GM21619 (cell line): ENCODE measurements at regions not wholly inside any gene's neighbourhood (a gene's known extent, or its start where the extent isn't known, plus 50 kb on each side); places are given as distances from the start of the nearest gene placed in this dataset.
"Not testable (repeated sequence)": the region's sequence is repeated elsewhere in the genome, so short reads cannot be mapped to it uniquely, and the experiment has no call there.

ENCODE experiments used
- ATAC-seq: cut with Tn5 transposase; IDR thresholded peaks from one replicate; pipeline ENCODE4 v1.9.1; 2021; ENCODE audit not compliant: unreplicated experiment

GRCh38 chr10:47711428-47711827 is 52.0 kb downstream of the SYT15B start:
- ATAC-seq, result not testable (repeated sequence)

GRCh38 chr10:47710443-47710842 is 52.9 kb downstream of the SYT15B start:
- not testable (repeated sequence) for ATAC-seq

GRCh38 chr10:47705698-47706414 is 57.5 kb downstream of the SYT15B start:
- peak; percentile 95 for ATAC-seq

- ATAC-seq, result not testable (repeated sequence)
These were observed 62.1 kb downstream of the SYT15B start for GRCh38 chr10:47701285-47701684.

- not testable (repeated sequence) for ATAC-seq
These were observed 63.5 kb downstream of the SYT15B start for GRCh38 chr10:47699854-47700253.

GRCh38 chr10:47696170-47696569 is 67.2 kb downstream of the SYT15B start:
- ATAC-seq, result not testable (repeated sequence)

GRCh38 chr10:47695149-47695548 is 68.2 kb downstream of the SYT15B start:
- not testable (repeated sequence) for ATAC-seq

- ATAC-seq, result not testable (repeated sequence)
These were observed 73.1 kb downstream of the SYT15B start for GRCh38 chr10:47690304-47690703.

GRCh38 chr10:47683826-47684475 is 79.4 kb downstream of the SYT15B start:
- ATAC-seq, result not testable (repeated sequence)

GRCh38 chr10:47681638-47681990 is 81.8 kb downstream of the SYT15B start:
- ATAC-seq, result not testable (repeated sequence)

GRCh38 chr10:47680848-47681637 is 82.3 kb downstream of the SYT15B start:
- ATAC-seq, result not testable (repeated sequence)

GRCh38 chr10:47676102-47676501 is 87.3 kb downstream of the SYT15B start:
- not testable (repeated sequence) for ATAC-seq

- not testable (repeated sequence) for ATAC-seq
These were observed 87.8 kb downstream of the SYT15B start for GRCh38 chr10:47675577-47675976.

GRCh38 chr10:47673128-47673527 is 90.3 kb downstream of the SYT15B start:
- ATAC-seq, result not testable (repeated sequence)

- ATAC-seq, result not testable (repeated sequence)
These were observed 92.5 kb downstream of the SYT15B start for GRCh38 chr10:47670857-47671256.

- not testable (repeated sequence) for ATAC-seq
These were observed 101.3 kb downstream of the SYT15B start for GRCh38 chr10:47661955-47662577.

GRCh38 chr10:47656732-47657131 is 106.7 kb downstream of the SYT15B start:
- not testable (repeated sequence) for ATAC-seq

GRCh38 chr10:47654161-47654560 is 109.2 kb downstream of the SYT15B start:
- not testable (repeated sequence) for ATAC-seq

- not testable (repeated sequence) for ATAC-seq
These were observed 114.8 kb downstream of the SYT15B start for GRCh38 chr10:47648594-47648993.

- ATAC-seq, result not testable (repeated sequence)
These were observed 115.8 kb downstream of the SYT15B start for GRCh38 chr10:47647523-47648101.
